Breast epithelium (tissue), 3 donors: ENCODE measurements at regions not wholly inside any gene's neighbourhood (a gene's known extent, or its start where the extent isn't known, plus 50 kb on each side); places are given as distances from the start of the nearest gene placed in this dataset.

Source experiments
- CTCF ChIP-seq, 3 donors: fragments of 450-650 bp; IDR thresholded peaks; one replicate each; pipeline ENCODE4 v1.5.1; 2016 to 2017; ENCODE audit warnings: antibody characterized with exemption in 3 of 3, mild to moderate bottlenecking in 3 of 3, moderate library complexity in 3 of 3
- POLR2A ChIP-seq: fragments of 450-650 bp; IDR thresholded peaks from one replicate; pipeline ENCODE4 v1.6.1; 2016; ENCODE audit warnings: antibody characterized with exemption, mild to moderate bottlenecking, moderate library complexity
- POLR2AphosphoS5 ChIP-seq, 3 donors: sonication (generic); formaldehyde crosslinking; IDR thresholded peaks; one replicate each; pipeline ENCODE4 v1.6.1; 2017; ENCODE audit warnings: antibody characterized with exemption in 3 of 3

GRCh38 chr9:87799503-87799902 is 73.6 kb downstream of the CTSL start:
- TF ChIP-seq CTCF (IDR thresholded peaks at IDR 0.05) = no peak
- no peak for TF ChIP-seq POLR2A
- TF ChIP-seq POLR2AphosphoS5 (IDR thresholded peaks at IDR 0.05) = no peak
